ENCODE measurements at regions not wholly inside any gene's neighbourhood (a gene's known extent, or its start where the extent isn't known, plus 50 kb on each side); places are given as distances from the start of the nearest gene placed in this dataset.

GRCh38 chr15:85859671-85860070, 64.9 kb upstream of the KLHL25 start:
- TF ChIP-seq SIN3A (IDR thresholded peaks at IDR 0.05; ENCODE audit: borderline replicate concordance, low read depth, low read length) (no peak), CTCF (IDR thresholded peaks at IDR 0.05) (no peak), EP300 (IDR thresholded peaks at IDR 0.05; ENCODE audit: borderline replicate concordance in 1 of 2, low read depth in 1 of 2, low read length in 1 of 2) (no peak), POLR2AphosphoS5 (IDR thresholded peaks at IDR 0.05; ENCODE audit: low read depth, low read length) (no peak), MXI1 (IDR thresholded peaks at IDR 0.05; ENCODE audit: low read depth, low read length) (no peak), TAF1 (IDR thresholded peaks at IDR 0.05; ENCODE audit: borderline replicate concordance, low read depth, low read length) (no peak), NFIC (IDR thresholded peaks at IDR 0.05; ENCODE audit: borderline replicate concordance) (no peak)

Measured in SK-N-SH (cell line).